Loucy (cell line): ENCODE measurements at regions not wholly inside any gene's neighbourhood (a gene's known extent, or its start where the extent isn't known, plus 50 kb on each side); places are given as distances from the start of the nearest gene placed in this dataset.

Experiments
- H2AFZ ChIP-seq: fragments of 200-600 bp; sonication (generic); 2 replicates; pipeline ENCODE4 v1.6.0; 2016; ENCODE audit warnings: antibody characterized with exemption, mild to moderate bottlenecking, low read length, moderate library complexity
- H3F3A ChIP-seq: fragments of 200-600 bp; 2 replicates; pipeline ENCODE4 v1.6.0; 2016; ENCODE audit warnings: antibody characterized with exemption, low read depth, mild to moderate bottlenecking
- H3K27me3 ChIP-seq: fragments of 200-600 bp; sonication (generic); 2 replicates; pipeline ENCODE4 v1.6.1; 2014; ENCODE audit warnings: low read length, mild to moderate bottlenecking; ENCODE audit not compliant: insufficient read depth, poor library complexity, severe bottlenecking
- H3K36me3 ChIP-seq: fragments of 200-600 bp; sonication (generic); 2 replicates; pipeline ENCODE4 v1.6.1; 2016; ENCODE audit warnings: low read length; ENCODE audit not compliant: insufficient read depth
- H3K4me1 ChIP-seq: fragments of 200-600 bp; sonication (generic); 2 replicates; pipeline ENCODE4 v1.5.1; 2014; ENCODE audit warnings: low read length, mild to moderate bottlenecking; ENCODE audit not compliant: insufficient read depth, poor library complexity, severe bottlenecking
- H3K4me2 ChIP-seq: fragments of 200-600 bp; sonication (generic); 2 replicates; pipeline ENCODE4 v1.6.0; 2014; ENCODE audit warnings: antibody characterized with exemption, low read length, low read depth, mild to moderate bottlenecking; ENCODE audit not compliant: poor library complexity, severe bottlenecking
- H3K4me3 ChIP-seq: fragments of 200-600 bp; sonication (generic); 2 replicates; pipeline ENCODE4 v1.5.1; 2014; ENCODE audit warnings: low read length, mild to moderate bottlenecking, mixed read lengths; ENCODE audit not compliant: poor library complexity, severe bottlenecking
- H3K79me2 ChIP-seq: fragments of 200-600 bp; sonication (generic); 2 replicates; pipeline ENCODE4 v1.6.1; 2014; ENCODE audit warnings: low read length; ENCODE audit not compliant: insufficient read depth
- H3K9ac ChIP-seq: fragments of 200-600 bp; sonication (generic); 2 replicates; pipeline ENCODE4 v1.6.0; 2014; ENCODE audit warnings: mild to moderate bottlenecking, low read depth, low read length, moderate library complexity; ENCODE audit not compliant: poor library complexity, severe bottlenecking
- H3K9me2 ChIP-seq: fragments of 200-600 bp; sonication (generic); replicated peaks from 2 replicates; pipeline ENCODE4 v1.6.1; 2016; ENCODE audit warnings: low read depth, low read length, mixed read lengths
- H3K9me3 ChIP-seq: fragments of 200-600 bp; sonication (generic); 2 replicates; pipeline ENCODE4 v1.6.1; 2014; ENCODE audit warnings: mild to moderate bottlenecking, antibody characterized with exemption, low read length, low read depth; ENCODE audit not compliant: insufficient read depth
- H4K20me1 ChIP-seq: fragments of 200-600 bp; sonication (generic); 2 replicates; pipeline ENCODE4 v1.6.0; 2014; ENCODE audit warnings: antibody characterized with exemption, low read length, mild to moderate bottlenecking; ENCODE audit not compliant: insufficient read depth, poor library complexity, severe bottlenecking
- EZH2phosphoT487 ChIP-seq: fragments of 200-600 bp; IDR thresholded peaks from 2 replicates; pipeline ENCODE4 v1.6.1; 2018; ENCODE audit warnings: antibody characterized with exemption, mild to moderate bottlenecking, moderate library complexity, borderline replicate concordance
- TF ChIP-seq, protein P1 (sequence below): fragments of 200-600 bp; sonication (generic); conservative IDR thresholded peaks from 2 replicates; pipeline ENCODE4 v1.5.1; 2014; ENCODE audit warnings: mild to moderate bottlenecking, antibody characterized with exemption, low read length

DNA sequence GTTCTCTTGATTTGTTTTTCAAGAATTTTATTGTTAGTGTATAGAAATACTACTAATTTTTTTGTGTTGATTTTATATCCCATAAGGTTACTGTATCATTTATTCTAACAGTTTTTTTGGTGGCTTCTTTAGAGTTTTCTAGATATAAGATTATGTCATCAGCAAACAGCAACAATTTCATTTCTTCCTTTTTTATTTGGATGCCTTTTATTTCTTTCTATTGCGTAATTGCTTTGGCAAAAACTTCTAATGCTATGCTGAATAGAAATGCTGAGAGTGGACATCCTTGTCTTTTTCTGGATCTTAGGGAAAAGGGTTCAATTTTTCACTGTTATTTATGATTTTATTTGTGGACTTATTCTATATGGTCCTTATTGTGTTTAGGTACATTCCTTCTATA is 298.8 kb downstream of the RPRM start:
- no peaks in the 10 kb centered on the region for H4K20me1 ChIP-seq
- no peaks in the 10 kb centered on the region for H3K79me2 ChIP-seq
- H3K4me2 ChIP-seq: no peak overlapping the region
- TF ChIP-seq EZH2phosphoT487: no peak
- TF ChIP-seq, protein P1, sequence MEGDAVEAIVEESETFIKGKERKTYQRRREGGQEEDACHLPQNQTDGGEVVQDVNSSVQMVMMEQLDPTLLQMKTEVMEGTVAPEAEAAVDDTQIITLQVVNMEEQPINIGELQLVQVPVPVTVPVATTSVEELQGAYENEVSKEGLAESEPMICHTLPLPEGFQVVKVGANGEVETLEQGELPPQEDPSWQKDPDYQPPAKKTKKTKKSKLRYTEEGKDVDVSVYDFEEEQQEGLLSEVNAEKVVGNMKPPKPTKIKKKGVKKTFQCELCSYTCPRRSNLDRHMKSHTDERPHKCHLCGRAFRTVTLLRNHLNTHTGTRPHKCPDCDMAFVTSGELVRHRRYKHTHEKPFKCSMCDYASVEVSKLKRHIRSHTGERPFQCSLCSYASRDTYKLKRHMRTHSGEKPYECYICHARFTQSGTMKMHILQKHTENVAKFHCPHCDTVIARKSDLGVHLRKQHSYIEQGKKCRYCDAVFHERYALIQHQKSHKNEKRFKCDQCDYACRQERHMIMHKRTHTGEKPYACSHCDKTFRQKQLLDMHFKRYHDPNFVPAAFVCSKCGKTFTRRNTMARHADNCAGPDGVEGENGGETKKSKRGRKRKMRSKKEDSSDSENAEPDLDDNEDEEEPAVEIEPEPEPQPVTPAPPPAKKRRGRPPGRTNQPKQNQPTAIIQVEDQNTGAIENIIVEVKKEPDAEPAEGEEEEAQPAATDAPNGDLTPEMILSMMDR: no peak
- H3K4me1 ChIP-seq: no peaks in the 10 kb centered on the region
- H3K9me3 ChIP-seq: no peaks in the 10 kb centered on the region
- no peak overlapping the region for H3K9ac ChIP-seq
- no peaks in the 10 kb centered on the region for H3K27me3 ChIP-seq
- H3F3A ChIP-seq: no peaks in the 10 kb centered on the region
- H3K4me3 ChIP-seq: no peak overlapping the region
- H3K9me2 ChIP-seq: no peaks in the 10 kb centered on the region
- H2AFZ ChIP-seq: no peak overlapping the region
- no peaks in the 10 kb centered on the region for H3K36me3 ChIP-seq

DNA sequence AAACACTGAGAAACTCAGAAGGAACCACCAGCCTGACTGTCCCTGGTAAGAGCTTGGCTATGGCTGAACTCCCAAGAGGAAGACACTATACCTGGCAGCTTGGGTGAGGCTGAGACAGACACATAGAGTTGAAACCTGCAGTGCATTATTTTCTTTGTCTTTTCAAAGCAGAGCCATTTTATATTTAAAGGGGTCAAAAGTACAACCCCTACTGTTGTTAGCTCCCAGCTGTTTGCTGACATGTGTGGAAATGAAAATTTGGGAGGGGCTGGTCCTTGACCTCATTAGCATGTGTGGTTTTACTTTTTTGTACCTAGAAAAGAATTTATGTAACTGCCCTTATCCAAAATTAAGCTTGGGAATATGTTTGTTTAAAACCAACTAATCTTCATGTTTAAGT is 309.0 kb downstream of the RPRM start:
- Histone ChIP-seq H3K27me3 (no peaks in the 10 kb centered on the region), H3K4me3 (no peak overlapping the region), H4K20me1 (no peaks in the 10 kb centered on the region), H2AFZ (no peak overlapping the region), H3K4me2 (no peak overlapping the region), H3K9me2 (no peaks in the 10 kb centered on the region; the same call in 1 of the 2 replicates), H3K79me2 (no peaks in the 10 kb centered on the region), H3K9ac (no peak overlapping the region), H3K36me3 (no peaks in the 10 kb centered on the region), H3K4me1 (no peaks in the 10 kb centered on the region), H3K9me3 (no peaks in the 10 kb centered on the region), H3F3A (no peaks in the 10 kb centered on the region)
- no peak for TF ChIP-seq EZH2phosphoT487
- TF ChIP-seq, protein P1: no peak

DNA sequence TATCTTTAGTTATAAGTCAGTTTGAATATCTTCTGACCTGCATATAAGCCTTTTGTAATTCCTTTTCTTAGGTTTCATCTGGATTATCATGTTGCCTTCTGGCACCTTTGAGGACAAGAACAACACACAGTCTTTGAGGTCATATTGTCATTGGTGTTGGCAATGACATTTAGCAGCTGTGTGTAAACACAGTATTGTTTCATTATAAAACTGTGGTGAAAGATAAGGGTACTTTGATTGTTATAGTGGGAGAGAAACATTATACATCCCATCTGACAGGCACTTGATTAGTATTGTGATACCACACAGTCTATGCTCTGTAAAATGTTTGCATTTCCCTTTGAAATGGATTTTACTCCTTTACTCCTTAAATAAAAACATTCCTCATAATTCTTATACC is 313.5 kb downstream of the RPRM start:
- no peaks in the 10 kb centered on the region for H4K20me1 ChIP-seq
- no peaks in the 10 kb centered on the region for H3K4me1 ChIP-seq
- TF ChIP-seq, protein P1: no peak
- no peak for TF ChIP-seq EZH2phosphoT487

More for the DNA sequence above, 313.5 kb downstream of the RPRM start:
- no peak overlapping the region for H2AFZ ChIP-seq
- H3F3A ChIP-seq: no peaks in the 10 kb centered on the region
- H3K4me3 ChIP-seq: no peak overlapping the region
- H3K9me2 ChIP-seq: no peaks in the 10 kb centered on the region; the same call in 1 of the 2 replicates
- no peaks in the 10 kb centered on the region for H3K9me3 ChIP-seq
- H3K9ac ChIP-seq: no peak overlapping the region
- H3K79me2 ChIP-seq: no peaks in the 10 kb centered on the region
- no peaks in the 10 kb centered on the region for H3K27me3 ChIP-seq
- H3K36me3 ChIP-seq: no peaks in the 10 kb centered on the region
- no peak overlapping the region for H3K4me2 ChIP-seq
